ENCODE measurements at regions not wholly inside any gene's neighbourhood (a gene's known extent, or its start where the extent isn't known, plus 50 kb on each side); places are given as distances from the start of the nearest gene placed in this dataset.

DNA sequence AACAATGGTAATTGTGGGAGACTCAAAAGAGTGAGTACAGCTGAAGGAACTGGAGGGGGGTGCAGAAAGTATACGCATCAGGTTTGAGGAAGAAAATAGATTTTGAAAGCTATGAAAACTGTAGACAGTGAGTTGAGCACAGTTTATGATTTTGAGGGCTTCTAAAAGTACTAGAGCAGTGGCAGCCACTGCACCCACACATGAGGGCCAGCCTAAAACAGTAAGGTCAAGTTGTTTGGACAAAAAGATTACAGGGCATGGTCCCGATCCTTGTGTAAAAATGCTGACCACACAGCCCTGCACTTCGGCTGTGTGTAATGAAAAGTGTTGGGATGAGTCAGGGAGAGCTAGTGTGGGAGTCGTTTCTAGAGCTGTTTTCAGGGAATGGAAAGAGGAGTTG is 2282.1 kb downstream of the TP53TG3F start:
- intact Hi-C loops (cut with micrococcal nuclease; ENCODE audit: unreplicated experiment), result no loop called here
- Histone ChIP-seq H3K4me3 (ENCODE audit: low read depth, low read length) (no peak overlapping the region), H3K4me1 (no peaks in the 10 kb centered on the region), H3K36me3 (ENCODE audit: control insufficient read depth, insufficient read depth, low read length) (no peaks in the 10 kb centered on the region), H3K27me3 (replicated peaks; ENCODE audit: control insufficient read depth, insufficient read depth, low read length) (no peaks in the 10 kb centered on the region), H3K9me3 (no peaks in the 10 kb centered on the region)
- Mint-ChIP-seq H3K4me3 (ENCODE audit: unreplicated experiment) (no peak overlapping the region), H3K27me3 (ENCODE audit: insufficient read depth, unreplicated experiment) (no peaks in the 10 kb centered on the region), H3K9me3 (ENCODE audit: unreplicated experiment) (peaks cover 81% of the 10 kb centered on the region), H3K4me1 (ENCODE audit: low read depth, unreplicated experiment) (no peaks in the 10 kb centered on the region), H3K27ac (ENCODE audit: unreplicated experiment) (no peak overlapping the region), H3K36me3 (ENCODE audit: insufficient read depth, unreplicated experiment) (no peaks in the 10 kb centered on the region)
- ChIA-PET CTCF (no interaction called here), POLR2A (no interaction called here)
- TF ChIP-seq, protein P1, sequence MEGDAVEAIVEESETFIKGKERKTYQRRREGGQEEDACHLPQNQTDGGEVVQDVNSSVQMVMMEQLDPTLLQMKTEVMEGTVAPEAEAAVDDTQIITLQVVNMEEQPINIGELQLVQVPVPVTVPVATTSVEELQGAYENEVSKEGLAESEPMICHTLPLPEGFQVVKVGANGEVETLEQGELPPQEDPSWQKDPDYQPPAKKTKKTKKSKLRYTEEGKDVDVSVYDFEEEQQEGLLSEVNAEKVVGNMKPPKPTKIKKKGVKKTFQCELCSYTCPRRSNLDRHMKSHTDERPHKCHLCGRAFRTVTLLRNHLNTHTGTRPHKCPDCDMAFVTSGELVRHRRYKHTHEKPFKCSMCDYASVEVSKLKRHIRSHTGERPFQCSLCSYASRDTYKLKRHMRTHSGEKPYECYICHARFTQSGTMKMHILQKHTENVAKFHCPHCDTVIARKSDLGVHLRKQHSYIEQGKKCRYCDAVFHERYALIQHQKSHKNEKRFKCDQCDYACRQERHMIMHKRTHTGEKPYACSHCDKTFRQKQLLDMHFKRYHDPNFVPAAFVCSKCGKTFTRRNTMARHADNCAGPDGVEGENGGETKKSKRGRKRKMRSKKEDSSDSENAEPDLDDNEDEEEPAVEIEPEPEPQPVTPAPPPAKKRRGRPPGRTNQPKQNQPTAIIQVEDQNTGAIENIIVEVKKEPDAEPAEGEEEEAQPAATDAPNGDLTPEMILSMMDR (IDR thresholded peaks at IDR 0.05; ENCODE audit: insufficient read depth in 1 of 2, low read depth in 1 of 2, low read length in 1 of 2, severe bottlenecking in 1 of 2, unreplicated experiment in 1 of 2), result no peak
- no peak for DNase-seq
- BruUV-seq (replicated peaks), result no TSS peak

- H3K4me3 Mint-ChIP-seq (ENCODE audit: unreplicated experiment), result no peak overlapping the region
- H3K4me1 Mint-ChIP-seq (ENCODE audit: low read depth, unreplicated experiment), result no peaks in the 10 kb centered on the region
- H3K27me3 Mint-ChIP-seq (ENCODE audit: insufficient read depth, unreplicated experiment), result no peaks in the 10 kb centered on the region
- no TSS peak for BruUV-seq (replicated peaks)
- H3K27ac Mint-ChIP-seq (ENCODE audit: unreplicated experiment), result no peak overlapping the region
- H3K36me3 Mint-ChIP-seq (ENCODE audit: insufficient read depth, unreplicated experiment), result no peaks in the 10 kb centered on the region
- ChIA-PET CTCF (no interaction called here), POLR2A (no interaction called here)
- no peak for DNase-seq
- H3K4me3 ChIP-seq (ENCODE audit: low read depth, low read length), result no peak overlapping the region
- H3K9me3 Mint-ChIP-seq (ENCODE audit: unreplicated experiment), result peaks cover 78% of the 10 kb centered on the region
- intact Hi-C loops (cut with micrococcal nuclease; ENCODE audit: unreplicated experiment), result no loop called here
- no peaks in the 10 kb centered on the region for H3K27me3 ChIP-seq (replicated peaks; ENCODE audit: control insufficient read depth, insufficient read depth, low read length)
- H3K4me1 ChIP-seq, result no peaks in the 10 kb centered on the region
- no peaks in the 10 kb centered on the region for H3K9me3 ChIP-seq
- TF ChIP-seq, protein P1 (IDR thresholded peaks at IDR 0.05; ENCODE audit: insufficient read depth in 1 of 2, low read depth in 1 of 2, low read length in 1 of 2, severe bottlenecking in 1 of 2, unreplicated experiment in 1 of 2), result no peak
- H3K36me3 ChIP-seq (ENCODE audit: control insufficient read depth, insufficient read depth, low read length), result no peaks in the 10 kb centered on the region
Observed at GRCh38 chr16:35743101-35743692, 2283.8 kb downstream of the TP53TG3F start.

GRCh38 chr16:35744084-35744483 is 2284.7 kb downstream of the TP53TG3F start:
- no peak for DNase-seq
- Mint-ChIP-seq H3K36me3 (ENCODE audit: insufficient read depth, unreplicated experiment) (no peaks in the 10 kb centered on the region), H3K27me3 (ENCODE audit: insufficient read depth, unreplicated experiment) (no peaks in the 10 kb centered on the region), H3K4me3 (ENCODE audit: unreplicated experiment) (no peak overlapping the region), H3K27ac (ENCODE audit: unreplicated experiment) (no peak overlapping the region), H3K9me3 (ENCODE audit: unreplicated experiment) (peaks cover 69% of the 10 kb centered on the region), H3K4me1 (ENCODE audit: low read depth, unreplicated experiment) (no peaks in the 10 kb centered on the region)
- Histone ChIP-seq H3K9me3 (no peaks in the 10 kb centered on the region), H3K4me3 (ENCODE audit: low read depth, low read length) (no peak overlapping the region), H3K27me3 (replicated peaks; ENCODE audit: control insufficient read depth, insufficient read depth, low read length) (no peaks in the 10 kb centered on the region), H3K4me1 (no peaks in the 10 kb centered on the region), H3K36me3 (ENCODE audit: control insufficient read depth, insufficient read depth, low read length) (no peaks in the 10 kb centered on the region)
- no TSS peak for BruUV-seq (replicated peaks)
- POLR2A ChIA-PET, result no interaction called here
- intact Hi-C loops (cut with micrococcal nuclease; ENCODE audit: unreplicated experiment), result no loop called here
- CTCF ChIA-PET, result no interaction called here
- TF ChIP-seq, protein P1 (IDR thresholded peaks at IDR 0.05; ENCODE audit: insufficient read depth in 1 of 2, low read depth in 1 of 2, low read length in 1 of 2, severe bottlenecking in 1 of 2, unreplicated experiment in 1 of 2), result no peak
